ENCODE measurements at regions not wholly inside any gene's neighbourhood (a gene's known extent, or its start where the extent isn't known, plus 50 kb on each side); places are given as distances from the start of the nearest gene placed in this dataset.

GRCh38 chr3:27945229-27945628, 223.1 kb upstream of the EOMES start:
- Histone ChIP-seq H4K20me1 (ENCODE audit: insufficient read depth, low read length) (no peaks in the 10 kb centered on the region), H3K9ac (ENCODE audit: insufficient read depth, low read length, poor library complexity, severe bottlenecking) (no peak overlapping the region), H3K36me3 (replicated peaks in 1 of 2; ENCODE audit: control insufficient read depth in 1 of 2, insufficient read depth in 2 of 2, low read length in 2 of 2) (no peaks in the 10 kb centered on the region), H3K27me3 (ENCODE audit: control insufficient read depth in 2 of 2, insufficient read depth in 2 of 2, low read length in 2 of 2) (no peaks in the 10 kb centered on the region), H2AFZ (ENCODE audit: insufficient read depth, low read depth, low read length, poor library complexity, severe bottlenecking) (no peak overlapping the region), H3K9me3 (replicated peaks in 1 of 2; ENCODE audit: control insufficient read depth in 1 of 2, insufficient read depth in 1 of 2, low read length in 2 of 2) (no peaks in the 10 kb centered on the region), H3K27ac (ENCODE audit: low read depth in 1 of 2, low read length in 2 of 2) (no peak overlapping the region), H3K4me1 (ENCODE audit: control insufficient read depth in 1 of 2, insufficient read depth in 2 of 2, low read length in 2 of 2) (no peaks in the 10 kb centered on the region), H3K4me2 (replicated peaks; ENCODE audit: extremely low read depth, low read length, poor library complexity, severe bottlenecking) (no peak overlapping the region), H3K4me3 (replicated peaks in 1 of 3; ENCODE audit: low read depth in 2 of 3, low read length in 3 of 3) (no peak overlapping the region), H3K79me2 (ENCODE audit: insufficient read depth, low read length) (no peaks in the 10 kb centered on the region)
- H3K4me1 Mint-ChIP-seq, result no peaks in the 10 kb centered on the region
- H3K4me3 Mint-ChIP-seq, result no peak overlapping the region
- intact Hi-C loops (cut with micrococcal nuclease), result no loop called here
- 96% methylated on average over 2 of the region's 4 CpGs for WGBS (ENCODE audit: insufficient coverage)
- H3K27me3 Mint-ChIP-seq (ENCODE audit: low read depth in 3 of 3), result peaks cover 0 to 3% (median 0%) of the 10 kb centered on the region in 3 donors
- no peak overlapping the region for H3K27ac Mint-ChIP-seq
- TF ChIP-seq CTCF (IDR thresholded peaks at IDR 0.05), result no peak
- H3K36me3 Mint-ChIP-seq, result no peaks in the 10 kb centered on the region
- H3K9me3 Mint-ChIP-seq, result peaks cover 0 to 11% (median 2%) of the 10 kb centered on the region in 7 donors
- DNase-seq, result no peak

GRCh38 chr3:27960133-27960532, 238.0 kb upstream of the EOMES start:
- Mint-ChIP-seq H3K27ac (no peak overlapping the region), H3K9me3 (peaks cover 0 to 11% (median 6%) of the 10 kb centered on the region in 7 donors), H3K4me3 (no peak overlapping the region), H3K27me3 (ENCODE audit: low read depth in 3 of 3) (peaks cover 0 to 2% (median 2%) of the 10 kb centered on the region in 3 donors), H3K36me3 (no peaks in the 10 kb centered on the region), H3K4me1 (no peaks in the 10 kb centered on the region)
- no peaks in the 10 kb centered on the region for H3K4me1 ChIP-seq (ENCODE audit: control insufficient read depth in 1 of 2, insufficient read depth in 2 of 2, low read length in 2 of 2)
- H2AFZ ChIP-seq (ENCODE audit: insufficient read depth, low read depth, low read length, poor library complexity, severe bottlenecking), result no peak overlapping the region
- H3K4me2 ChIP-seq (replicated peaks; ENCODE audit: extremely low read depth, low read length, poor library complexity, severe bottlenecking), result no peak overlapping the region
- no peak overlapping the region for H3K9ac ChIP-seq (ENCODE audit: insufficient read depth, low read length, poor library complexity, severe bottlenecking)
- no peaks in the 10 kb centered on the region for H3K36me3 ChIP-seq (replicated peaks in 1 of 2; ENCODE audit: control insufficient read depth in 1 of 2, insufficient read depth in 2 of 2, low read length in 2 of 2)
- H3K79me2 ChIP-seq (ENCODE audit: insufficient read depth, low read length), result no peaks in the 10 kb centered on the region
- no peaks in the 10 kb centered on the region for H4K20me1 ChIP-seq (ENCODE audit: insufficient read depth, low read length)
- WGBS (ENCODE audit: insufficient coverage), result no CpG with 5 or more reads among the region's 2 CpGs
- H3K27ac ChIP-seq (ENCODE audit: low read depth in 1 of 2, low read length in 2 of 2), result no peak overlapping the region
- DNase-seq, result no peak
- peaks cover 0 to 4% of the 10 kb centered on the region in 2 donors for H3K9me3 ChIP-seq (replicated peaks in 1 of 2; ENCODE audit: control insufficient read depth in 1 of 2, insufficient read depth in 1 of 2, low read length in 2 of 2)
- TF ChIP-seq CTCF (IDR thresholded peaks at IDR 0.05), result no peak
- peaks cover 0 to 1% of the 10 kb centered on the region in 2 donors for H3K27me3 ChIP-seq (ENCODE audit: control insufficient read depth in 2 of 2, insufficient read depth in 2 of 2, low read length in 2 of 2)
- intact Hi-C loops (cut with micrococcal nuclease), result no loop called here
- H3K4me3 ChIP-seq (replicated peaks in 1 of 3; ENCODE audit: low read depth in 2 of 3, low read length in 3 of 3), result no peak overlapping the region
